Embryonic facial prominence (tissue), 1 donor: ENCODE measurements at regions not wholly inside any gene's neighbourhood (a gene's known extent, or its start where the extent isn't known, plus 50 kb on each side); places are given as distances from the start of the nearest gene placed in this dataset.
"Not testable (repeated sequence)": the region's sequence is repeated elsewhere in the genome, so short reads cannot be mapped to it uniquely, and the experiment has no call there.

ENCODE experiments used
- DNase-seq: peaks from one replicate; pipeline ENCODE4 v3.0.0-alpha.2; 2016; ENCODE audit errors: extremely low spot score

DNA sequence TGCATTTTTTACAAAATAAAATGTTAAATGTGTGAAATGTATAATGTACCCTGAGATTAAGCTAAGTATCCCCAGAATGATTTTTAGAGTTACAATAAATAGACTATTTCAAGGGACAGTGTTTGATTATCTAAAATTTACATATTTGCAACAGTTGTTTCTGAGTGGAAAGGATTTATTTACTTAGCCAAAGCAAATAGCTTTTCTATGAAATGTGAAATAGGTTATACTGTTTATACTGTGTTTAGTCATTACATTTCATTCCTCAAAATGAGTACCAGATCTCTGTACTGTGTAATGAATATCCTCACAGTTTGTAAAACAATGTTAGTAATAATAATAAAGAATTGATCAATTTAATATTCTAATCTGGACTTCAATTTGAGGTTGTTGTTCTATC is 1019.0 kb downstream of the NR2F1-AS1 start:
- DNase-seq, result no peak

DNA sequence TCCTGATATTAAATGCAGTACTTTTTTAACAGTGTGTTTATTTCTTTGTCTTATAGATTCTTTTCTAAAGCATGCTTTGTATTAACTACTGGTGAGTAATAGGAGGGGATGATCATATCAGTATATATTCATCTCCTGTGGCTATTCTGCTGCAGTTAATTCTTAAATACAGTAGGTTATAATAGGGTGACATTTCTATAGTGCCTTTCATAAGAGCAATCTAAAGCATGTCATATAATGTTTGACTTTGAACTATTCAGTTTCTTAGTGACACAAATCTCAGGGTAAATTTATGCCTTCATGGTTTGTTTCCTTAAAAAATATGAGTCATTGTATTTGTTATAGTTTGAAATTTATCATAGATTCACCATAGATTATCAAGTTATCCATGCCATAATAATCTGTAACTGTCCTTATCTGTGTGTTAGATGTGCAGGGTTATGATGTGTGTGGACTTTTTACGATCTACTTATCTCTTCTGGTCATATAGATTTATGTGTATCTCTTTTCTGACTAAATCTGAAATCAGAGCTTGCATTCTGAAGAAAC is 1019.5 kb downstream of the NR2F1-AS1 start:
- DNase-seq, result no peak

DNA sequence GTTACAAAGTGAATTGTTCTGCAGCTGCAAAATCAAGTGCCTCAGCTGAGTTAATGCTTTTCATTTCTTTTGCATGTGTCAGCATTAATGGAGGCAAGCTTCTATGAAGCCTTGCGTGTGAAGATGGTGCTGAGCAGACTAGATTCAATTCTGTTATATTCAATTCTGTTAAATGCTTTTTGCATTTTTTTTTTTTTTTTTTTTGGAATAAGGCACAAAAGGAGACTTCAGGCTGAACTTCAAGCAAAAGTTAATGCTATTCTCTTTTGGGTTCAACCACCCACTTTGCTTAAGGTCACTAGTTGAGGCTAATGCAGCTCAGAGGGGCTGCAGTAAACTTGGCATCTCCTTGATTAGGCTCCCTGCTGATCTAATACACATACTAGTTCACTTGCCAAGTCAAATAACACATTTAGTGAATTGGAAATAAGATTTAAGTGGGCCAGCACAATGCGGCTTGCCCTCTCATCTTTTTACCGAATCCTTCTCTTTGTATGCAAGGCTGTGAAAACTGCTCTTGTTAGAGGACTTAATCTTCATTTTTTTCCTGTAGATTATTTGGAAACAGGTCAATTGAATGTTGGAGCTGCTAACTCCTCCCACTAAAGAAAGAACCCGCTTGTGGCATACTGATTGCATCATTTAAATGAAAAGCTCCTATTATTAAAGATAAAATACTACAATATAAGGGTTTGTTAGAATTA is 1020.2 kb downstream of the NR2F1-AS1 start:
- no peak for DNase-seq

DNA sequence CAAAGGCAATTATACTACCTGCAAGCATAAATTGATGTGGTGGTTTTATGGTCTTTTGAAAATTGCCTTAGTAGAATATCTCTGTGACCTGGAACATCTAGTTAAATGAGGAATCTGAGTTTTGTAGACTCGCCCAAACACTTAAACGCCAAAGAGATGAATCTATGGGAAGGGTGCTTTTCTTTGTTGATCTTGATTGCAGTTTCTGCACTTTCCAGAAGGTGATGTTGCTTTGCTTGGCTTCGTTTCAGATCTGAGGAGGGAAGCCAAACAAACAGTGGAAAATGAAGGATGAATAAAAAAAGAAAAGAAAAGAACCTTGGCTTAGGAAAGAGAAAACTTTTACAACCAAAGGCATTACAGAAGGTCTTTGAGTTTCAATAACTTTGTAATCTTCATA is 1021.2 kb downstream of the NR2F1-AS1 start:
- DNase-seq, result no peak

DNA sequence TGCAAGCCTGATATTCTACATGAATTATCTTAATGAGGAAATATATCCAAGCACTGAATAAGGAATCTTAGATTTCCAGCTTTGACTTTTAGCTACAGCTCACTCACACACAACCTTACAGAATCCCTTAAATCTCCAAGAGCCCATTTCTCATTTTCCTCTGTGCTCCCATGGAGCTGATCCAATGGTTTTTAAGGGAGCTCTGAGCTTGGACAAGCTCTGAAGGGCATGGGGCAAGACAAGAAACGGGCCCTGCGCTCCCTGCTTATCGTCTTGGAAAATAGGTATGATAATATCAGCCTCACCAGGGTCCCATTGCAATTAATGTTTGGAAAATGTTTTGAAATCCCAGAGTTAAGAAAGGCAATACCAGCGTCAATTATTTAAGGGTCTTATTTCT is 1021.7 kb downstream of the NR2F1-AS1 start:
- DNase-seq, result no peak

DNA sequence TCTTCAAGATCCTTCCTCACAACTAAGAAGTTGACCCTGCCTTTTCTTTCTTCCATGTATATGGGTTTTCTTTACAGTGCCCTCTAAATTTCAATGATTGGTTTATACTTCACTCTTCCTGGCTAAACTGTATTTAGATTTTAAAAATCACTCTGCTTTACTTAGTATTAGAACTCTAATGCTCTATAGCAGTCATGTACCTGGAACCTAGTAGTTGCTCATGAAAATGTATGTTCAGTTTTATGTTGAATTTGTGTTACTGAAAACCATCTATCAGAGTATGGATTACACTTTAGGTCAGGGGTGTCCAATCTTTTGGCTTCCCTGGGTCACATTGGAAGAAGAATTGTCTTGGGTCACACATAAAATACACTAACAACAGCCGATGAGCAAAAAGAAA is 1024.3 kb downstream of the NR2F1-AS1 start:
- DNase-seq, result no peak

DNA sequence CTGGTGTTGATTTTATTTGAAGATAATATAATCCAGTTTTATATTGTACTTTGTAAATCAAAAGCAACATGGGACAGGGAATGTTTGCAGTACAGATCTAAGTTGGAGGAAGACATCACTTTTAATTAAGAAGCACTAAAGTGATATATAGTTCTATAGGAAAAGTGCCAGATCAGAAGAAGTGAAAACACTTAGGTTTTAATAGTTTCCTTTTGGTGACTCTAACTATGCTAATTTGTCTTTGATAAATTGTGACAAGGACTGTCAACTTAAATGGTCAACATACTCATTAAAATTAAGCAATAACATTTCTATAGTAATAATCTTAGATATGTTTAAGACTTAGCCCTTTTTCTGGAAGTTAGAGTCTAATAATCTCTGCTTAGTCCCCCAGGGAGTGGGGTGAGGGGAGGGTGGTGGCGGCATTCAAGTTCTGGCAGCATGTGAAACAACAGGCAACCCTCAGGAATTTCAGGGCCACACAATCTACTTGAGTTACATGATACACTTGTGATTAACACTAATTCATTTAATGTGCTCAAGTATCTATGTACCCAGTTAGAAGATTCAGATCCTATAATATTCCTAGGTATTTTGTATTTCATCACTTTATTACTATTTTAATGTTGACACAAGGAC is 1026.5 kb downstream of the NR2F1-AS1 start:
- DNase-seq, result no peak

DNA sequence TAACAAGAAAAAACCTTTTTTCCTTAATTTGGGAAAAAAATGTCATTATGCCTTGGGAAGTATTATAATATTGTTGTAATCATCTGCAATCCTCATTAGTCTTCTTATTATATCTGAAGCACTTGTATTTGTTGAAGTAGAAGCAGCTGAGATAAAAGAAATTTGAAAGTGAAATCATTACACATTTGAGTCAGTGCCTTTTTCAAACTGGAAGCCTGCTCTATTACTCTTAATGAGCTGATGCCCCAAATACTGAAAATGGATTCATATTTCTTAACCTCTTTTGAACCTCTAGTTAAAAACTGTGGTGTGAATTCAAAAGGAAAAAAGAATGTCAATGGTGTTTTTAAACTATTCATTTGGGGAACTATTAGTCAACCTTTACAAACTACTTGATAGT is 1027.7 kb downstream of the NR2F1-AS1 start:
- no peak for DNase-seq

DNA sequence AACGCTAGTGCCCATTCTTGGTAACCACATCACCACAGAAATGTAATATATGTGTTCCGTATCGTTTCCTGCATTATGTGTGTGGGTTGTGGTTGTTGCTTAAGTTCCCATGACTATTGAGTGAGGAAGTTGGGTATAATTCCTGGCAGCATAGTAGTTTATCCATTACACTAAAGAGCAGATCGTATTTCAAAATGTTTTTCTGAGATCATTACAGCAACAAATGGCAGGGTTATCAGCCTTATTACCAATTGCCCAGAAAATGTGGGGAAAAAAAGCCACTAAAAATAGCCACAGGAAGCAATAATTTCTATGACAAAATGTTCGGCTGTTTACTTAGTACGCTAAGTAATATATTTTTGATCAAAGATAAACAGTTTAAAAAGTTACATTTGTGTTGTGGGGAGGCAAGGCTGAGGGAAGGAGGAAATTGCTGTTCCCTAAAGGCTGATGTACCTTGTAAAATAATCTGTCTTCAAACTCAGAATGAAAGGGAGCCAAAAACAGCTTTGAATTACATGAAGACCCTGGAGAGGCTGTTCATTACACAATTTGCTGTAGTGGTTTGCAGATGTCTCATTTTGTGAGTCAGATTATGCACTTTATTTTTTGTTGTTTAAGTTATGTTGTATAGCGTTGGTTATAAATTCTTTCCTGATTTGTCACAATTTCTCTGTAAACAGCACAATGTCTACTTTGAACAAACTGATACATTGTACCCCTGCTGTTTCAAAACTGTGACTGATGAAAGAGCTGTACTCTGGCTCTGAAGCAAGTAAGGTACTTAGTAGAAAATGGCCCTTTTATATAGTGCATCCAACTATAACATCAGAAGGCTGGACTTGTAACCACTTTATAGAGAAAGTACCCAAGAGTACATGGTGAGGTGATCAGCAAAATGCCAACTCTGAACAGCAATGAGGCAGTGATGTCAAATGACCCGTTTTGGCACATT is 1028.5 kb downstream of the NR2F1-AS1 start:
- DNase-seq, result peak; percentile 74

DNA sequence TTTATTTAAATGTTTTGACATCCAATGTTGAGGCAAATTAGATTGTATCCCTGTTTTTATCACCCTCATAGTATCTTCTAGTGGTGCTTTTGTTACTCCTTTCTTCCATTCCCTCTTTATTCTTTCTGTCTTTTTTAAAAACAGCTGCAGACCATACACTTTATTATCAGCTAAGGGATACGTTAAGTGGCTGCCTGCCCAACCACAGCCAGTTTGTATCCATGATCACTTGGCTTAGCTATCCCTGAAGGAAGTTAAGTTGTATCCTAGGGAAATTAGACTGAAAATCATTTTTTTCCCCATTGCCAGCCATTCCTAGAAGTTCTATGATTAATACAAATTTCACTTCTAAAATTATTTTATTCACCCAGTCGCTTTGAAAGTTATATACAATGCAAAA is 1032.7 kb downstream of the NR2F1-AS1 start:
- DNase-seq, result no peak

DNA sequence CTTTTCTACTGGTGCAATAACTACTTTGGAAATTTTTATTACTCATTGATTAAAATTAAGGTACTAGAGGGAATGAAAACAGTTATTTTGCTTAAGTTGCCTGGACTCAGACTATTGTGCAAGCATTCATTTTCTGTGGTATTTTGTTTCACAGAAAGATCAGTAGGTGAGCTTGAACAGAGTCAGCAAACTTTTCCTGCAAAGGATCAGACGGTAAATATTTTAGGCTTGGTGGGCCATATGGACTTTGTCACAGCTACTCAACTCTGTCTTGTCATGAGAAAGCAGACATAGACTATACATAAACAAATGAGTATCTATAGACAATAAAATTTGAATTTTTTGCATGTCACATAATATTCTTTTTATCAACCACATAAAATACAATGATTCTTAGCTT is 1036.4 kb downstream of the NR2F1-AS1 start:
- DNase-seq, result no peak

DNA sequence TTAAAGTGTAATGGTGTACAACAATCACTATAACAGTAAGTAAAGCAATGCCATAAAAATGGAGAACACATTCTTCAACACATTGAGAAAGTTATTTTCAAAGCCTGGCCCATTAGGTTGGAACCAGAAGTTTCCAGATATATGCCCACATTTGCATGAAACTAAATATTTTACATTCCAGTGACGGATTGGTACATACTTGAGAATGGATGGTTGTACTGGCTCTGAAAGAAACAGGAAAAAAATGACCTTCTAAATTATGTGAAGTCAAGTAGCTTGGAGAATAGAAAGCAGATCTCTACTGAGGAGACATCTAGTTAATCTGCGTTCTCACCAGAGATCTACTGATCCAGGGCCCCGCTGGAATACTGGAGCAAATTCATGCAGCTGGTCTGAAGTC is 1037.0 kb downstream of the NR2F1-AS1 start:
- DNase-seq, result no peak

DNA sequence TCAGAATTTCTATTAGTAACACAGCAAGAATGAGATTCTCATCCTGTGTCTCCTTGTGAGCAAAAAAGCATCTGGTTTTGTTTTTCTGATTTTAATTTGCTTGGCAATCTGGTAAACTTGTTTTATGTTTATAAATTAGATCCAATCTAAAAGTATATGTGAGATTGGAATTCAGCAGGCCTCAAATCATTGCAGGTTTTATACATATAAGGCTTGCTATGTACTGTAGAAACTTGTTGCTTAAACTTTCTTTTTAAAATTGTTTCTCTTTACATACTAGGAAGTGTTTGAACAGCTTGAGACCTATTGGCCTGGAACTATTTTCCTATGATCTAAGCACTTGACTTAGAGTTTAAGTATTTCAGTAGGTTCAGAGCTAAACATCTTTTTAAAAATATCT is 1037.8 kb downstream of the NR2F1-AS1 start:
- DNase-seq, result no peak

DNA sequence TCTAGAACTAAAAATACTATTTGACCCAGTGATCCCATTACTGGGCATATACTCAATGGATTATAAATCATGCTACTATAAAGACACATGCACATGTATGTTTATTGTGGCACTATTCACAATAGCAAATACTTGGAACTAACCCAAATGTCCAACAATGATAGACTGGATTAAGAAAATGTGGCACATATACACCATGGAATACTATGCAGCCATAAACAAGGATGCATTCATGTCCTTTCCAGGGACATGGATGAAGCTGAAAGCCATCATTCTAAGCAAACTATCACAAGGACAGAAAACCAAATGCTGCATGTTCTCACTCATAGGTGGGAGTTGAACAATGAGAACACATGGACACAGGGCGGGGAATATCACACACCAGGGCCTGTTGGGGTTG is 1039.0 kb downstream of the NR2F1-AS1 start:
- not testable (repeated sequence) for DNase-seq

DNA sequence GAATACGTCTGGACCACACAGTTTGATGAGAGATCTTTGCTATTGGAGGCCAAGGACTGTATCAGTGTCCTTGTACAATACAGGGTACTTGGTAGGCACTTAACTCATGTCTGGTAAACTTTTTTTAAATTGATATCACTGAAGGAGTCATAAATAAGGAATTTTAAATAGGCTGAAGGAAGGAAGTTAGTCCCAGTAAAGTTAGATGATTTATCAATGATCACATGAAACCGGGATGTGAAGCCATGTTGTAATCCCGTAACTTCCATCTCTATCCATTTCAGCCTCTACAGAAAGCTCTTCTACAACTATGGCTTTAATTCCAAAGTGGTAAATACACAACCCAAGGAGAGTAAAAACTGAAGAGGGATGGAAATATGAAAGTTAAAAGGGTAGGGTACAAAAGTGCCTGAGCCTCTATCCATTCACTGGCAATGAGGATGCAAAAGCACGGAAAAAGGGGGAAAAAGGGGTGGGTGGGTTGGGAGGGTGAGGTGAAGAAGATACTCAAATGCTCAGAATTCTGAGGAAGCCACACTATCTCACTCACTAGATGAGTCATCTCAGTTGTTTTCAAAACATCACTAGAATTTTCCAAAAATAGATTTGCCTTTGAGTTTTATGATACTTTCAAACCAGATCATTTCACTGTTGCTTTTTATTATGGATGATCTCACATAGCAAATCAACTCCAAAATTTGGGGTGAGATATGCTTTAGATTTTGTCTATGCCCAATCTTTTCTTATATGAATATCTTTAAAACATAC is 1053.5 kb downstream of the NR2F1-AS1 start:
- no peak for DNase-seq

DNA sequence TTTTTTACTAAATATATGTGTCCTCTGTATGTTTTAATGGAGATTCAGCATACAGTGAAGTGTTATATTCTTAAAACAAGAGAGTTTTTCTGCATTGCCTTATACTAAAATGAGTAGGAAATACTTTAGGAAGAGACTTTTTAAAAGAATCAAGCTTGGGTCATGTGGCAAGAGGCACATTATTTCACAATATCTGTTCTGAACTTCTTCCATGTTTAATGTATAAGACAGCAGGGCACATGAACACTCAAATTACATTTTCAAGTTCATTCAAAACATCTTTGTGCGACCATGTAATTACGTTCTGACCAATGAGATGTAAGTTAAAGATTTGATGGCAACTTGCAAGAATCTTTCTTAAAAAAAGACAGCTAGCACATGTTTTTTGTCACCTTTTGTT is 1055.9 kb downstream of the NR2F1-AS1 start:
- no peak for DNase-seq

DNA sequence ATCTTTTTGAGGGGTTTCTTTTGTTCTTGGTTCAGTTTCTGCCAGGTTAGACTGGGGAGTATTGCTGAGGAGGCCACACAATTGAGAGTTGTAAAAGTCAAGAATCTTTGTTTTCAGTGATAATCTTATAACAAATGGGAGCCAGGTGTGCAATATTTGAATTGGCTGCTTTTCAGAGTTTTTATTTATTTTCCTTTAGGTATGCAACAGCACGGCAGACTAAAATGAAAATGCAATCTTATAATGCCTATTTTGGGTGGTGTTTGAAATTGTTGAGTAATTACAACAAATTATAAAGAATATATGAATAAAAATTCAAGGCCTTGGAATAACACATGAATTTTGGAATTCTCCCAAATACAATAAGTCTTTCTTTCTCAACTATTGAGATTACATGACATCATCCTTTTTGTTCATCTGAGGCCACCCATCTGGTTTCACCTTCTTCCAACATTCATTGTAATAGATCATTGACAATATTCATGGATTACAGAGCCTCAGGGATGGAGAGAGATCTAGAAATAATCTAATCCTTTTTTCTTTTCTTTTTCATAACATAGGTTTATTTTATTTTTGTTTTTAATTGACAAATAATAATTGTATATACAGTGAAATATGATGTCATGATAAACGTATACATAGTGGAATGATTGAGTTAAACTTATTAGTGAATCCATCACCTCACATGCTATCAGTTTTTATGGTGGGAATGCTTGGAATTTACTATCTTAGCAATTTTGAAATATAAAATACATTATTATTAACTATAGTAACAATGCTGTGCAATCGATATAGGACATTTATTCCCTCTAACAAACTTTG is 1061.0 kb downstream of the NR2F1-AS1 start:
- no peak for DNase-seq

DNA sequence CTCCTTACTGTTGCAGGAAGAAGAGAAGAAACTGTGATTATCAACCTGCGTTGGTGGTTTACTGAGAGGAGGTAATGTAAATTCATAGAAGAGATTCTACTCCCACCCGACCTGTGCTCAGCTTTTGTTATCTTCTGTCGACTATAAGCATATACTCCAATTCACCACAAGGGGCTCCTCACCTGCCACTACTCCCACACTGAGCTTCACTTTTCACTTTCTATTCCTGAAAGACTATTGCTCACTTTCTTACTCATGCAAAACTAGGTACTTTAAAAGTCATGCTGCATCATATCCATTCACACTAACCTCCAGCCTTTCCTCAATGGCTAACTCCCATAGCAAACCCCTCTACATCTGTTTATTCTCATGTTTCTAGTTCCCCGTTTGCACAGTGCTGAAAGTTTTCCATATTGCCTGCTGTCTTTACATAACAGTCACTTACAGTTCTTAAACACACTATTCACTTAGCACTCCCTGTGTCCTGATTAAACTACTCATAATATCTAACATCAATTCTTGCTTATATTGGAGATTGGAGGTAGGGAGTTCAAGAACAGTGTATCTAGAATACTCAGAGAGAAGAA is 1062.6 kb downstream of the NR2F1-AS1 start:
- no peak for DNase-seq

DNA sequence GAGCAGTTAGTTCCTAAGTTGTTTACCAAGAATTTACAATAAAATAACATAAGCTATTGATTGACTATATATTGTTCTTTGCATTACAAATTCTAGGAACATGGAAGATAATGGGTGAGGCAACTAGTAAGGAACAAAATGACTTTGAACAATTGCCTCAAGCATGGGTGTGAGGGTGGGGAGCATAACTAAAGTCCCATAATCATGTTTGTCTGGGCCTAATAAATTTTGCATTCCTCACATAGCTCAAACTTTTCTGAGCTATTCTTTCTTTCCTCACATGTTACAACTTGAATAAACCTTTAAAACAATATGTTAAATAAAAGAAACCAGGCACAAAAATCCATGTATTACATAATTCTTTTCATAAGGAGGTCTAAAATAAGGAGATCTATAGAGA is 1066.1 kb downstream of the NR2F1-AS1 start:
- DNase-seq, result no peak

DNA sequence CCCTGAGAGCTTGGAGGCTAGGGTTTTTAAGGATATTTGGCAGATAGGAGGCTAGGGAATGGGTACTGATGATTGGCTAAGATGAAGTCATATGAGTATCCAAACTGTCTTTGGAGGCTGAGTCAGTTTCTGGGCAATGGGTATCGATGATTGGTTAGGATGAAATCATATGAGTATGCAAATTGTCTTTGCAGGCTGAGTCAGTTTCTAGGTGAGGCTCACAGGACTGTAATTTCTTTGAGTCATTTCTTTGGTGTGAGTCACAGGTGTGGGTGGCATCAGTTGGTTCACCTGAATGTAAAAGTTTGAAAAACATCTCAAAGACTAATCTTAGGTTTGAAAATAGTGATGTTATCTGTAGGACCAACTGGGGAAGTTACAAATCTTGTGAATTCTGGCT is 1068.0 kb downstream of the NR2F1-AS1 start:
- DNase-seq, result no peak
